ENCODE measurements at regions not wholly inside any gene's neighbourhood (a gene's known extent, or its start where the extent isn't known, plus 50 kb on each side); places are given as distances from the start of the nearest gene placed in this dataset.

- in situ Hi-C loops (cut with HindIII; ENCODE audit: low pct_ligation_motif_present, low pct_unique_long_range_greater_than_20kb, low sequenced_read_pairs): no loop called here
- DNase-seq: no peak
Measured at GRCh38 chrX:150047818-150048217, 109.5 kb upstream of the EOLA2 start.

- in situ Hi-C loops (cut with HindIII; ENCODE audit: low pct_ligation_motif_present, low pct_unique_long_range_greater_than_20kb, low sequenced_read_pairs): no loop called here
- no peak for DNase-seq
Measured at GRCh38 chrX:150049647-150050046, 111.4 kb upstream of the EOLA2 start.

- DNase-seq: no peak
- in situ Hi-C loops (cut with HindIII; ENCODE audit: low pct_ligation_motif_present, low pct_unique_long_range_greater_than_20kb, low sequenced_read_pairs): no loop called here
Measured at GRCh38 chrX:150050387-150050786, 112.1 kb upstream of the EOLA2 start.

GRCh38 chrX:150051096-150051495 lies 112.8 kb upstream of the EOLA2 start:
- DNase-seq: no peak
- in situ Hi-C loops (cut with HindIII; ENCODE audit: low pct_ligation_motif_present, low pct_unique_long_range_greater_than_20kb, low sequenced_read_pairs): no loop called here

- in situ Hi-C loops (cut with HindIII; ENCODE audit: low pct_ligation_motif_present, low pct_unique_long_range_greater_than_20kb, low sequenced_read_pairs): no loop called here
- no peak for DNase-seq
Measured at GRCh38 chrX:150052226-150052625, 113.9 kb upstream of the EOLA2 start.

GRCh38 chrX:150058728-150059127 lies 120.4 kb upstream of the EOLA2 start:
- in situ Hi-C loops (cut with HindIII; ENCODE audit: low pct_ligation_motif_present, low pct_unique_long_range_greater_than_20kb, low sequenced_read_pairs): no loop called here
- DNase-seq: no peak

GRCh38 chrX:150060406-150060805 lies 122.1 kb upstream of the EOLA2 start:
- in situ Hi-C loops (cut with HindIII; ENCODE audit: low pct_ligation_motif_present, low pct_unique_long_range_greater_than_20kb, low sequenced_read_pairs): no loop called here
- no peak for DNase-seq

- no peak for DNase-seq
- in situ Hi-C loops (cut with HindIII; ENCODE audit: low pct_ligation_motif_present, low pct_unique_long_range_greater_than_20kb, low sequenced_read_pairs): no loop called here
Measured at GRCh38 chrX:150062292-150063137, 124.2 kb upstream of the EOLA2 start.

GRCh38 chrX:150063138-150063518 lies 124.8 kb upstream of the EOLA2 start:
- DNase-seq: no peak
- in situ Hi-C loops (cut with HindIII; ENCODE audit: low pct_ligation_motif_present, low pct_unique_long_range_greater_than_20kb, low sequenced_read_pairs): no loop called here

- DNase-seq: no peak
- in situ Hi-C loops (cut with HindIII; ENCODE audit: low pct_ligation_motif_present, low pct_unique_long_range_greater_than_20kb, low sequenced_read_pairs): no loop called here
Measured at GRCh38 chrX:150063674-150064073, 125.4 kb upstream of the EOLA2 start.

GRCh38 chrX:150074175-150074574 lies 135.9 kb upstream of the EOLA2 start:
- no peak for DNase-seq
- in situ Hi-C loops (cut with HindIII; ENCODE audit: low pct_ligation_motif_present, low pct_unique_long_range_greater_than_20kb, low sequenced_read_pairs): no loop called here

GRCh38 chrX:150080497-150080896 lies 142.2 kb upstream of the EOLA2 start:
- no peak for DNase-seq
- in situ Hi-C loops (cut with HindIII; ENCODE audit: low pct_ligation_motif_present, low pct_unique_long_range_greater_than_20kb, low sequenced_read_pairs): no loop called here

GRCh38 chrX:150081076-150081475 lies 142.8 kb upstream of the EOLA2 start:
- in situ Hi-C loops (cut with HindIII; ENCODE audit: low pct_ligation_motif_present, low pct_unique_long_range_greater_than_20kb, low sequenced_read_pairs): no loop called here
- no peak for DNase-seq

- in situ Hi-C loops (cut with HindIII; ENCODE audit: low pct_ligation_motif_present, low pct_unique_long_range_greater_than_20kb, low sequenced_read_pairs): no loop called here
- peak; percentile 0 for DNase-seq
Measured at GRCh38 chrX:150084496-150085229, 146.4 kb upstream of the EOLA2 start.

GRCh38 chrX:150085881-150086280 lies 147.6 kb upstream of the EOLA2 start:
- DNase-seq: no peak
- in situ Hi-C loops (cut with HindIII; ENCODE audit: low pct_ligation_motif_present, low pct_unique_long_range_greater_than_20kb, low sequenced_read_pairs): no loop called here

- in situ Hi-C loops (cut with HindIII; ENCODE audit: low pct_ligation_motif_present, low pct_unique_long_range_greater_than_20kb, low sequenced_read_pairs): no loop called here
- no peak for DNase-seq
Measured at GRCh38 chrX:150086371-150086770, 148.1 kb upstream of the EOLA2 start.

- no peak for DNase-seq
- in situ Hi-C loops (cut with HindIII; ENCODE audit: low pct_ligation_motif_present, low pct_unique_long_range_greater_than_20kb, low sequenced_read_pairs): no loop called here
Measured at GRCh38 chrX:150087612-150088011, 149.3 kb upstream of the EOLA2 start.

- in situ Hi-C loops (cut with HindIII; ENCODE audit: low pct_ligation_motif_present, low pct_unique_long_range_greater_than_20kb, low sequenced_read_pairs): no loop called here
- DNase-seq: no peak
Measured at GRCh38 chrX:150088042-150088441, 149.8 kb upstream of the EOLA2 start.

- in situ Hi-C loops (cut with HindIII; ENCODE audit: low pct_ligation_motif_present, low pct_unique_long_range_greater_than_20kb, low sequenced_read_pairs): no loop called here
Measured at GRCh38 chrX:150088766-150089518, 150.7 kb upstream of the EOLA2 start.

More at GRCh38 chrX:150088766-150089518, 150.7 kb upstream of the EOLA2 start:
- no peak for DNase-seq
